ENCODE measurements at regions not wholly inside any gene's neighbourhood (a gene's known extent, or its start where the extent isn't known, plus 50 kb on each side); places are given as distances from the start of the nearest gene placed in this dataset.

DNA sequence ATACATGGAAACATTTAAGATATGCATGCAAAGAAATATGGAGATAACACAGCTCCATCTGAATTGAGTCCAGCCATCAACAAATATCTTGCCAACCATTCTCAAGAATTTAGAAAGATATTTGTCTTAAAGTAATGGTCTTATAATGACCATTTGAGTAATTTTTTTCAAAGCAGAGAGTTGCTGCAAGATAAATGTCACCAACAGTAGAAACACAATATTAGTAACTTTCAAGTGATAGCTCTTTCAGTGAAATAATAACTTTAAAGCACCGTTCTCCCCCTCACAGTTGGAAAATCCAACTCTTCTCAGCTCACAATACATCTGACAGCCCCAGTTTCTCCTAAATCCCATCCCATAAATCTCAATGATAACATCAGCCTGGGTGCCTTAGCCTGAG, 481.0 kb upstream of the ADAMTS5 start:
- TF ChIP-seq, protein P1, sequence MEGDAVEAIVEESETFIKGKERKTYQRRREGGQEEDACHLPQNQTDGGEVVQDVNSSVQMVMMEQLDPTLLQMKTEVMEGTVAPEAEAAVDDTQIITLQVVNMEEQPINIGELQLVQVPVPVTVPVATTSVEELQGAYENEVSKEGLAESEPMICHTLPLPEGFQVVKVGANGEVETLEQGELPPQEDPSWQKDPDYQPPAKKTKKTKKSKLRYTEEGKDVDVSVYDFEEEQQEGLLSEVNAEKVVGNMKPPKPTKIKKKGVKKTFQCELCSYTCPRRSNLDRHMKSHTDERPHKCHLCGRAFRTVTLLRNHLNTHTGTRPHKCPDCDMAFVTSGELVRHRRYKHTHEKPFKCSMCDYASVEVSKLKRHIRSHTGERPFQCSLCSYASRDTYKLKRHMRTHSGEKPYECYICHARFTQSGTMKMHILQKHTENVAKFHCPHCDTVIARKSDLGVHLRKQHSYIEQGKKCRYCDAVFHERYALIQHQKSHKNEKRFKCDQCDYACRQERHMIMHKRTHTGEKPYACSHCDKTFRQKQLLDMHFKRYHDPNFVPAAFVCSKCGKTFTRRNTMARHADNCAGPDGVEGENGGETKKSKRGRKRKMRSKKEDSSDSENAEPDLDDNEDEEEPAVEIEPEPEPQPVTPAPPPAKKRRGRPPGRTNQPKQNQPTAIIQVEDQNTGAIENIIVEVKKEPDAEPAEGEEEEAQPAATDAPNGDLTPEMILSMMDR (conservative IDR thresholded peaks at IDR 0.05): no peak
- no peak for TF ChIP-seq ZFX (IDR thresholded peaks at IDR 0.05)
